ENCODE measurements at regions not wholly inside any gene's neighbourhood (a gene's known extent, or its start where the extent isn't known, plus 50 kb on each side); places are given as distances from the start of the nearest gene placed in this dataset.
A peak's percentile ranks its signal among the peaks of the same experiment; 100 is the strongest.

DNA sequence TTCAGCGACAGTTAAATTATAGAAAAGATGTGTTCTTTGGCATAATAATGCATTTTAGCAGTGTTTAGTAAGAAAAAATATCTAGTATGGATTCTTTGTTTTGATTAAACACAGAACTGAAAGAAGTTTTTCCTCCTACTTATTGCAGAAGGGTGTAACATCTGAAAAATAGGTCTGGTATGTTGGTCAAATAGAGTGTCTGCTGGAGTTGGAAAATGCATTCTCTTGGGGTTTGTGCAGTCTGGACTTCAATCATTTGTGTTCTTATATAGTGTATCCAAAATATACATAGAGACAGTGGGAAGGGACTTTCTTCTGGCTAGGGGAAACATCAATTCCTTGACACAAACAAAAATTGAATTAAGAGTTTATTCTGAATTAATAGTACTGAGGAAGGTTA is 132.4 kb upstream of the MAN1A1 start:
- no peak for DNase-seq (ENCODE audit: low read depth in 4 of 4, low spot score in 3 of 4)

DNA sequence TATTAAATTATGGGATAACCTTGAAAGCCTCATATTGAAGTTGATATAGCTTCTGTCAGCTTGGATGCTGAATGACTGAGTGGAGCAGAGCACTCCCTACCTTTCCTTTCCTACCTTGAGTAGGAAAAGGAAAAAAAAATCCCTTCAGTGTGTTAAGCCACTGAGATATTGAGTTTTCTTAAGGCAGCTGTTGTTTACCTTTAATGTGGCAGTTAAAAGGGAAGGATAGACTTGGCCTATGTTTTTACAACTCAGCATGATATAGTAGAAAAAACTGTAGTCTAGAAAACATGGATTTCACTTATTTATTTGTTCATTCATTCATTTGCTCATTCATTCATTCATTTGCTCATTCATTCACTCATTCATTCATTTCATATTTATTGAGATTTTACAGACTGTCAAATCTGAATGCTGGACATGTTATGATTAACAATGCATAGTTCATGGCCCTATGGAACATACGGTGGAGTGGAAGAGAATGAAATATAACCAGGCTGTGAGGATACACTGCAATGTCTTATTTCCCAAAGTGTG is 131.5 kb upstream of the MAN1A1 start:
- no peak for DNase-seq (ENCODE audit: low read depth in 4 of 4, low spot score in 3 of 4)

DNA sequence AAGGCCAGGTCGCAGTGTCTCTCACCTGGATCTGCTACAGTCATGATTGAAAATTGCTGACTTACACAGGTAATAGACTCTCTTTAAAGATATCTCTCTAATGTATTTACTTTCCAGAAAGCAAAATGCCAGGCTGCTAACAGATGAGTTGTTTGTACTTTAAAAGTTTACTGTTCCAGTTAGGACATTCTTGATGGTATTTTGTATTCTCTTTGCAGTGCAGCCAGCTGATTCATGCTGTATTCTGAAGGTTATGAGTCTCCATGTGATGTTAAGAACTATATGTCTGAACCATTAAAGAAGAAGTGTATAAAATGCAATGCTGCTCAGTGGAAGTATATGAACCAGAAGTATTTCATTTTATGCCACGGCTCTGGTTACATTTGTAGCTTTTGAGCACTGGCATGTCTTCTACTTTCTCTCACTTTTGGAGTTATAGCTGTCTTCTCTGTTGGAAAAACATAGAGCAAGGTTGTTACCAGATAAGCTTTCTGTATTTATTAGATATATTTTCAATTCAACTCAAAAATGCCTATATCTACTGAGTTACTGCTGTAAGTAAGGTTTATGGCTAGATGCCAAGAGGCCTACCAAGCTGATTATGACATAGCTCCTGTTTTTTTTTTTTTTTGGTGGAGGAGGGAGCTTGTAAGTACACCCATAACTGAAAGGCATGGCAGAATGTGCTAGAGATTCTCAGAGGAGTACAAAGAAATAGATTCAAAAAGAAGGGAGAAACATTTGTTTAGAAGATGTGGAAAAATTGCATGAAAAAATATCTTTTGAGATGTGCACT is 130.5 kb upstream of the MAN1A1 start:
- no peak for DNase-seq (ENCODE audit: low read depth in 4 of 4, low spot score in 3 of 4)

DNA sequence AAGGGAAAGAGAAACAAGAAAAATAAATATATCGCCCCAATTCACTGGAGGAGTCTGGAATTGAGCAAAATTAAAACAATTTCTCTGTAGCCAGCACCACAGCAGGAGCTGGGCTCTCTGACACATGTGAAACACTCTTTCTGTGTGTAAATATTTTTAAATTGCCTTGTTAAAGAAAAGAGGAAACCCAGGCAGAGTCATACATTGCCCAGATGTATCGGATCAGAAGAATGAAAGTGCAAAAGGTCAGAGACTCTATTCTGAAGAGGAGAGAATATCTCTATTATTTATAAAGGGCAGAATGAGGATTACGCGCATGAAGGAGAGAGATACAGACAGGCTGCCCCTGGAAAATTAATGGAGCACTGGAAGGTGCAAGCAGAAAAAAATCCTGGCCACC is 127.0 kb upstream of the MAN1A1 start:
- no peak for DNase-seq (ENCODE audit: low read depth in 4 of 4, low spot score in 3 of 4)

DNA sequence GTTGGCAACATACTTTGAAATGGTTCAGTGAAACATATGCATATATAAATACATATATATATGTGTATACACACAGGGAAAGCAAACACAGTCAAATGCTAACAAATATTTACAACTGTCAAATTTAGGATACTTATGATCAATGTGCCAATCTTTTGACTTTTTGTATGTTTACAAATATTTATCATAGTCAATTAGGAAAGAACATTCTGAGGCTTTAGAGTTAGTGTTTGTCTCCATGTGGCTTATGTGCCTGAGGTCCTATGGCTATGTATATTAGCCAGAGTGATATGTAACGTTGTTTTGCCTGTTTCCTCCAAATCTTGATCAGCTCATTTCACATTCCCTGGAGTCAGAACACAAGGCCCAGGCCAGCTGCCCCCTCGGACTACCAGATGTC is 126.5 kb upstream of the MAN1A1 start:
- DNase-seq (ENCODE audit: low read depth in 4 of 4, low spot score in 3 of 4), result no peak

DNA sequence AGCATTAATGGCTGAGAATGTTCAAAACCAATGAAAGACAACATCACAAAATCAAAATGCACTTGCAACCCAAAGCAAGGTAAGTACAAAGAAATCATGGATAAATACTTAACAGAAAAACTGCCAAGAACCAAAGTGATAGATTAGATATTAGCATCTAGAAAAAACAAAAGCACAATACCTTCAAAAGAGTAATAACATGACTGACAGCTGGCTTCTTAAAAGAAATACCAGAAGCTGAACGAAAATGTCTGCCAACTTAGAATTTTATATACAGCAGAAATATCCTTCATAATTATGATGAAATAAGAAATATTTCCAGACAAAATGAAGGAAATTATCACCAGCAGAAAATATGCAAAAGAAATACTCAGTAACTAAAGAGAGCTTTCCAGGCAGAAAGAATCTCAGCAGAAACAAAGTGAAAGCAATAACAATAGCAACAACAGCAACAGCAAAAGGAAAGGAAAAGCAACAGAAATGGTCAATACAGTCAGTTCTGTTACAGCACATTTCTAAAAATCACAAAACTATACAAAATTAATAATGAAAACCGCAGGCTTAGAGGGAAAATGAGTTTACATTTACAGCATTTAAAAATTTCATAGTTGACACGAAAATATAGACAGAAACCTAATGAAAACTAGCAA is 121.5 kb upstream of the MAN1A1 start:
- DNase-seq (ENCODE audit: low read depth in 4 of 4, low spot score in 3 of 4), result no peak

DNA sequence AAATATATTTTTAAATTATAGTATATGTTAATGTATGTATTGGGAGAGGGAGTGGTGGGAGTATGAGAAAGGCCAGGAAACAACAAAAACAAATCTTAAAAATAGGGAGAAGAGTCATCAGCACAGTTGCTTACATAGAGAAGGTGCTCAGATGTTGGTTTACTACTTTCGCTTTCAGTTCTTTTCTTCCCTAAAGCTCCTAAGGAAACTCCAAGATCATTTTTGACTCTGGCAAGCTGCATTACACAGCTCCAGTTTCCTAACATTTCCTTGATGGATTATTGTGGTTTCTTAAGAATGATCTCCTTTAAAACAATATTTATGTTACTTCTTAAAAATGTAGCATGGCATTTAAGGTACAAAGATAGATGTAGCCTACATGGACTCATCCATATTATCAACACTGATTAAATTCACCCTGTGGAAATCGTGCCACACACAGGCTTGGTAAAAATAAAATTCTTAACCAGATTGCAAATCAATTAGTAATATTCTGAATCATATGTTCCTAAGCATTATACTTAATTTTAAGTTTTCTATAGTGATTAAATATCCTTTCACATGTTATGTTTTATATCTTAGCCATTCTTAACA is 118.0 kb upstream of the MAN1A1 start:
- DNase-seq (ENCODE audit: low read depth in 4 of 4, low spot score in 3 of 4), result no peak

DNA sequence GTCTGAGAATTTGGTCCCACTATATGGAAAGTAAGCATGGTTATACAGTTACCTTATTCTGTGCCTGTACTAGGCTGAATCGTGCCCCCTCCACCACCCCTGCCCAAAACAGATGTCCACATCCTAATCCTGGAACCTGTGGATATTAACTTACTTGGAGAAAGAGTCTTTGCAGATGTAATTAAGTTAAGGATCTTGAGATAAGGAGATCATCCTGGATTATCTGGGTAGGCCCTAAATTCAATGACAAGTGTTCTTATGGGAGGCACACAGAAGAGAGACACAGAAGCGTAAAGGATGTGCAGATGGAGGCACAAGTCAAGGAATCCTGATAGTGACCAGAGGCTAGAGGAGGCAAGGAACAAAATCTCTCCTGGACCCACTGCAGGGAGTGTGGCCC is 116.7 kb upstream of the MAN1A1 start:
- no peak for DNase-seq (ENCODE audit: low read depth in 4 of 4, low spot score in 3 of 4)

DNA sequence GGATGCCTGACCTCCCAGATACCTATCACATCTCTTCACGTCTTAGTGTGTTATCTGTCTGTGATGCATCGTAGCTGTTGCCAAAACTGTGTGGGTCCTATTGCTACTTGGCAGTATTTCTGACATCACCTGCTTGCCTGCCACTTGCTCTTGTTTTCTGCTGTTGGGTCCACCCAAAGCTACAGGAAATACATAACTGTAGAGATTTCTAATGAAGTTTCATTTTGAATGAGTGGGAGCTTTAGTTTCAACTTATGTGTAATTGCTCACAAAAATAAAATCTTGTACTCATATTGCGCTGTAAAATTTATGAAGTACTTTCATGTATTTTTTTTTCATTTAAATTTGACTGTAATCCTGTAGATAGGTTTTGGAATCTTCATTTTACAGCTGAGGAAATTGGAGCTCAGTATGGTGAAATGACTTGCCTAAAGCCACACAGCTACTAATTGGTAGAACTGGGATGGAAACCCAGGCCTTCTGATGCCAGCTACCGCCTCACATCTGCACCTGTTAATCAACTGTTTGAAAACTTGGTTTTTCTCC is 113.6 kb upstream of the MAN1A1 start:
- no peak for DNase-seq (ENCODE audit: low read depth in 4 of 4, low spot score in 3 of 4)

DNA sequence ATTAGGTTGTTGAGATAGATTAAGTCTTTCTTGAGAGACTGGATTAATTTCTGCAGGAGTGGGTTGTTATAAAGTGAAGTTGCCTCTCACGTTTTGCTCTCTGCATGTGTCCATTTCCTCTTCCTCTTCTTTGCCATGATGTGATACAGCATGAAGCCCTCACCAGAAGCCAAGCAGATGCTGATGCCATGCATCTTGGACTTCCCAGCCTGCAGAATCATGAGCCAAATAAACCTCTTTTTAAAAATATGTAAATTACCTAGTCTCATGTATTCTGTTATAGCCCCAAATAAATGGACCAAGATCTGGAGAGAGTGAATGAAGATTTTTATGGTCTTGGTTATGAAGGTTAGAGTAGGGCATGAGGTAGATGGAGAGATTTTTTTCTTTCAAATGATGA is 111.6 kb upstream of the MAN1A1 start:
- no peak for DNase-seq (ENCODE audit: low read depth in 4 of 4, low spot score in 3 of 4)

DNA sequence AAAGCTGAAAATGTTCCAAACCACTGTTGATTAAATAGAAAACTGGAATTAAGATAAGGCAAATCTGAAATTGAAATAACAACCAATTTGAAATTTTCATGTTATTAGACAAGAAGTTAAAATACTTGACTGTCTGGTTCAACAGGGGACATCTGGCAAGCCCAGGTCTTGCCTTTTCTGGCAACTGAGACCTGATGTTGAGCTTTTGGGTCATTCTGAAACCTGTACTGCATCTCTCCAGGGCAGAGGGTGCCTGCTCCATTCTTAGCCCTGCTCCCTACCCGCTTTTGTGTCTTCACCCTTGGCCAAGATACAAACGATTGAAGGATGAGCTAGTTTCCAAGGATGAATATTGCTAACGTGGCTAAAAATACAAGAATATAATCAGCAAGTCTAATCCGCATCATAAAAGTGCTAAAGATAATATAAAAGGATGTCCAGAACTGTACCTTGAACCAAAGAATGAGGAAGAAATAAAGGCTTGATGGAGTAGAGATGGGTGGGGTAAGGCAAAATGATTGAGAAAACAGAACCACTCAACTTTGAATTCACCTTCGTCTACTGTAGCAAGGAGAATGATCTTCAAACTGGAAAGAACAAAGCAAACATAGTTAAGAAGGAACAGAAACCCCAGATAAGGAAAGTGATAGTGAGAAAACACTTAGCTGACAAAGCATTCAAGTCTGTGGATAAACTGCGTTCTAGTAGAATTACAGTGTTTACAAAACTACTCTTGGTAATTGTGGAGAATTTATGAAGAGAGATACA is 109.8 kb upstream of the MAN1A1 start:
- DNase-seq (ENCODE audit: low read depth in 4 of 4, low spot score in 3 of 4), result no peak

DNA sequence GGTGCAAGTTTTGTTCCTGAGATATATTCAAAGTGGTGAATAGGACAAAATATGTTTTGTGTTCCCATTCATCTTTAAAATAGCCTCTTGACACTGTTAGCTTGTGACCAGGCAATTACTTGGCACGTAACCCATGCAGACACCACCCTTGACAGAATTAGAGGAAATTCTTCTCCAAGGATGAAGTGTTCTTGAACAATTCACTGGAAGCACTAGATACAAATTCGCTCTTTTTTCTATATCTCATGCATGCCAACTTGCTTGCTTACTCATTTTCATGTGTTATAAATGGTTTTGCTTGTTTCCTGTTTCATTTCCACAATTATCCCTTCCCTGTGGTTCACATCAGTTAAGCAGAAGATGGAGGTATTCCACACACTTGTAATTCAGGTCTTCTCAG is 105.2 kb upstream of the MAN1A1 start:
- no peak for DNase-seq (ENCODE audit: low read depth in 4 of 4, low spot score in 3 of 4)

DNA sequence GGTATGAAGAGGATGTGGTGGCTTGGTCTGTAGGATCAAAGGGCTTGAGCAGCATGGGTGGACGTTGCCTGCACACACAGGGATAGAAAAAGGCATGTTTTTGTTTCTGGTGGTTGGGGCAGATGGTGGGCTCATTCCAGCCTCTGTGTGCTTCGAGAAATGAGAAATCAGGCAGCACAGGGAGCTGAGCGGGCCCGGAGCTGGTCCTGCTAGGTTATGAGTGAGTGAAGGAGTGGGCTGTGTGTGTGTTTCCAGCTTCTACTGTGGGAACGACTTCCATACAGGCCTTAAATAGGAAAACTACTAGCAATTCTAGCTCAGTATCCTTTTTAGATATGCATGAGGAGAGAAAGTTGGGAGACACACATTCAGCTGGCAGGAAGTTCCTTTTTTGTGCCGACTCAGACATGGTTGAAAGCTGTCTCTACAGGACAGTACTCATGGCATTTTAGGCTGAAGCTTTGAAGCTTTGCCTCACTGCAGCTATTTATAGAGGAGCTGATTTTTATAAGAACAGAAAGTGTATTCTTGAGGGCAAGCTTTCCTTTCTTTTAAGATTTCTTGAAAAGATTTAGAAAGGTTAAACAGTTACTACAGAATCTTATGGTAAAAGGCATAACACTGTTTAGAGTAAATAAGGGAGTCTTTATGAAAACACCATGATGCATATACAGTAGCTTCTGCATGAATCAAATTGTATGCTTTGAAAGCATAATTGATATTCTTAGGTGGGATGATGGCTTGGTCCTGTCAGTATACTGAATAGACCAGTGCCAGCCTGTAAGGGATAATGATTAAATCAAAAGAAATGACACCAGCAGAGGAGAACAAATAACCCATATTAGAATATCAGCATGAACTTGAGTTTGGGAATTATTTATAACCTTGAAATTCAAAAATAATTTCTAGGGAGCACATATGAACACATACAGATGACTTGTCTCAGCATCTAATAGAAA is 104.0 kb upstream of the MAN1A1 start:
- no peak for DNase-seq (ENCODE audit: low read depth in 4 of 4, low spot score in 3 of 4)

DNA sequence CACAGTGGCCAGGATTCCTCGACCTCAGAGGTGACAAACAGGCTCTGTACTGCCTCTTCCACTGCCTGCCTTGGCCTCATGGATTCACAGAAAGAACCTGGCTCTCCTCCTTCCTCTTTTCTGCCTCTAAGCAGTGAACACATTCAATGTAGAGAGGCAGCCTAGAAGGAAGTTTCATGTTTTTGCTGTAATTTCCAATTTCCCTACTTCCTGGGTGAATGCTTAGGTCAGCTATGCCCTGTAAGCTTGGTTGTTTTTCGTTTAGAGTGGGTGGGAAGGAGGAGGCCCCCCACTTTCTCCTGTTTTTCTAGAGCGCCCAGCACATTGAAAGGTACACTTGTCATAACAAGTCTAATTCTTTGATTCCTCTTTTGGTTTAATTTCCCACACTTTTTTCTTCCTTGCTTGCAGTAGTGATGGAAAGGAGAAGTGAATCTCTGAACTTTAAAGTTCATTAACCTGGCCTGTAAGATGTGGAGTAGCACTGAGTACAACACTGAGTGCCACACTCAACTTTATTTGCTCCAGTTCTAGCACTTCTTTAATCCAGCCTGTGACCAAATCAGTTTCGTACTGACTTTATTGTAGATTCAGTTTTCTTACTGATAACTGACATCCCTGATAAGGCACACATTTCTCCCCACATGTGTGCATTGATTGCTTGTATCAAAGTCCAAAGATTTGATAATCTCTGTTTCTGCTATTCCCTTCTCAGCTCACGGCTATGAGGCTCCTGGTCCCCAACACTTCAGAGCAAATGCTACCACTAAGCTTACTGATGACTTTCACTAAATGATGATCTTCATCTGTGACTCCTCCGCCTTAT is 100.0 kb upstream of the MAN1A1 start:
- DNase-seq (ENCODE audit: low read depth in 4 of 4, low spot score in 3 of 4), result no peak

DNA sequence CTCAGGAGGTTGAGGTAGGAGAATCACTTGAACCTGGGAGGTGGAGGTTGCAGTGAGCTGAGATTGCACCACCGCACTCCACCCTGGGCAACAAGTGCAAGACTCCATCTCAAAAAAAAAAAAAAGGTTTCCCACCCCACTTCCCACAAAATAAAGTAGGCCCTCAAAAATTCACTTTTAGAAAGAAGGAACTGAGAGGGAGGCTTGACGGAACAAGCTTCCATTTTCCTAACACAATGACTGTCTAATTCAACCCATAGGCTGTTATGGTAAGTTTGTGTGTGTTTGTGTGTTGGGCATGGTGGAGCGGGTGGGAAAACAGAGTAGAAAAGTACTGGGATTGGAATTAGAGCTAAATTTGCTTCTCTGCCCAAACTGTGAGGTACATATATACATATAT is 98.4 kb upstream of the MAN1A1 start:
- no peak for DNase-seq (ENCODE audit: low read depth in 4 of 4, low spot score in 3 of 4)

DNA sequence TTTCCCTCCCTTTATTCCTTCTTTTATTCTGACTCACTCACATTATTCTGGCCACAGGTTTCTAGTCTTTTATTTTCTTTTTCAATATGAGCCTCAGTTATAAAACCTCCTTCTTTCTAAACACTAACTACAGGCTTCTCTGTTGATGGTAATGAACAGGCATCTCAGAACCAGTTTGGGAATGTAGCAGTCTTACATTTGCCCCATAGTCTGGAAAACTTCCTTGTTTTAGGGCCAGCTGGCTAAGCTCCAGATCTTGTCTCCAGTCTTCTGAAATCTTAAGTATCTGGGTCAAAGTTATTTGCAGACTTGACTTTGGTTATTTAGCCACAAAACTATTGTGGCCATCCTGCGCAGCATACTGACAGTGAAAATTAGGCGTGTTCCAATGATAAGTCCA is 97.0 kb upstream of the MAN1A1 start:
- DNase-seq (ENCODE audit: low read depth in 4 of 4, low spot score in 3 of 4), result peak in 2 of 4 donors; percentile 14 to 29

DNA sequence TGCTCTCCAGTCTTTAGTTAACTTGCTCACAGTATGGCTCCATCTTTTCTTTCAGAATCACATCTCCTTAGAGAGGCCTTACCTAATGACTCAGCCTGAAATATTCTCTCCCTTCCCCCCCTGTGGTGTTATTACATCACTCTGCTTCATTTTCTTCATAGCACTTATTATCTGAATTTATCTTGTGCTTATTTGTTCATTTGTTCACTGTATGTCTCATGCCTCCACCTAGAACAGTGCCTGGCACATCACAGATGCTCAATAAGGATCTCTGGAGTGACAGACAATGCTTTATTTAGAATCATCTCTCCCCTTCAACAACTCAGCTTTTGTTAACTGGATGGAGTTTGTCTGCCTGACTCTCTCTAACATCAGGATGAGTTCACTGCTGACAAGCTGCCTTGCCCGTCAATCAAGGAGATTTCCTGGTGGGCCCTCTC is 96.6 kb upstream of the MAN1A1 start:
- no peak for DNase-seq (ENCODE audit: low read depth in 4 of 4, low spot score in 3 of 4)

DNA sequence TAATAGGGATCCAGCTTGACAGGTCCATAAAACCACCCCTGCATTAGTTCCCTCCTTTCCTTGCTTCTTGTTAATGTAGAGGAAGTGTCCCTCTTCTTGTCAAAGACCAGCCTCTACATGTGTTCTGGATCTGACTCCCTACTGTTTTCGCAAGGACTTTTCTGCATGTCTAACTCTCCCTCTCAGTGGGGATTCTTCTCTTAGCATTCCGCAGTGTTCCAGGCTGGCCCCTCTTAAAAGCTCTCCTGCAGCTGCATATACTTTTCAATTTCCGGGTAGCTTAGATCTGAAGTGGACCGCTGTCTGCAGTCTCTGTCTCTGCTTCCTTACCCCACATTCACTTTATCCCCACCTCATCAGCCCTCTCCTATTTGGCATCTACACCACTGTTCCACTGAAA is 96.1 kb upstream of the MAN1A1 start:
- no peak for DNase-seq (ENCODE audit: low read depth in 4 of 4, low spot score in 3 of 4)

Measured in left renal pelvis (tissue), 4 donors.